Cardiac septum (tissue), 1 donor: ENCODE measurements at regions not wholly inside any gene's neighbourhood (a gene's known extent, or its start where the extent isn't known, plus 50 kb on each side); places are given as distances from the start of the nearest gene placed in this dataset.
"Not testable (repeated sequence)": the region's sequence is repeated elsewhere in the genome, so short reads cannot be mapped to it uniquely, and the experiment has no call there.

Experiments
- DNase-seq: peaks from one replicate; pipeline ENCODE4 v3.0.0-alpha.2; 2020; ENCODE audit warnings: low spot score
- intact Hi-C: fragments of 100-400 bp; cut with DNase I; formaldehyde crosslinking; loops from one replicate; pipeline ENCODE4 v1.14.0; 2022
- donor health status: DM: no; HTN: no; CAD: no.

DNA sequence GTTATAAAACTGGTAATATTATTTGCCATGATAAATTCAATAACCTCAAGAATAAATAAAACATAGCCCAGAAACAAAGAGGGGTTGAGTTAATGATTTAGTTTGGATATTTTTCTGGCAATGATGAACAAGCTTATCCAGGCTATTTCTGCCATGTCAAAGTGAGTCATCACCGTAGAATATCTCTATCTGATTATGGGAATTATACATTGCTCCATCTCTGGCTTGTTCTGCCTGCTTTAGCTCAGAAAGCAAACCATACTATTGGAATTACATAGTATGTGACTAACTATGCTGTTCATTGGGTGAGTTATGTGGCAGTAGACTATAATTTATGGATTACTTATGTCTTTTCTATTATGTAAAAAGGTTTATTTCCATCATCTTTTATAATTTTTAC lies 680.1 kb upstream of the AADAT start:
- intact Hi-C loops = no loop called here
- DNase-seq = no peak

DNA sequence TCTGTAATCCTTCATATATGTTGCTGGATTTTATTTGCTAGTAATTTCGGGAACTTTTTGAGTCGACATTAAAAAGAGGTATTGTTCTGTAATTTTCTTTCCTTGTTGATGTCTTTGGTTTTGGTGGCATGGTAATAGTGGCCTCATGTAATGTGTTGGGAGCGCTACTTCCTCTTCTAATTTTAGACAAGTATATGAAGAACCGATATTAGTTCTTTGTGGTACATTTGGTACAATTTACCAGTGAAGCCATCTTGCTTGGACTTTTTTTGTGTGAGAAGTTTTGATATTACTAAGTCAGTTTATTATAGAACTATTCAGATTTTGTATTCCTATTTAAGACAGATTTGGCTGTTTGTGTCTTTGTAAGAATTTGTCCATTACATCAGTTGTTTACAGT lies 669.2 kb upstream of the AADAT start:
- no peak for DNase-seq
- intact Hi-C loops = no loop called here

DNA sequence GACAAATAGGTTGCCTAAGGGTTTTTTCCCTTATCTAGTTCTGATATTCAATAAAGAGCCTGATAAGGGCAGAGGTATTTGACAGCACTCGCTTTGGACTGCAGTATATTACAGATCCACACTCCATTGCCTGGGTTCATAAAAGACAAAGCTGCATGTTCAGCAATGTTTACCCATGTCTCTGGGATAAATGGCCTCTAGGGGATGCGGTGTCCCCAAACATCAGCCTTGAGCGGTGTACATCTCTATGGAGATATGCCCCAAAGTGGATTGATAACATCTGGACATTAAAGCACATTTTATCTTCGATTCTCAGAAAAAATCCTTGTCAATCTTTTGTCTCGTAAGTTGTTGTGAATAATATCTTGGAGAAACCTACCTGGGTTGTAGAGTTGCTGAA lies 660.8 kb upstream of the AADAT start:
- intact Hi-C loops = no loop called here
- no peak for DNase-seq

DNA sequence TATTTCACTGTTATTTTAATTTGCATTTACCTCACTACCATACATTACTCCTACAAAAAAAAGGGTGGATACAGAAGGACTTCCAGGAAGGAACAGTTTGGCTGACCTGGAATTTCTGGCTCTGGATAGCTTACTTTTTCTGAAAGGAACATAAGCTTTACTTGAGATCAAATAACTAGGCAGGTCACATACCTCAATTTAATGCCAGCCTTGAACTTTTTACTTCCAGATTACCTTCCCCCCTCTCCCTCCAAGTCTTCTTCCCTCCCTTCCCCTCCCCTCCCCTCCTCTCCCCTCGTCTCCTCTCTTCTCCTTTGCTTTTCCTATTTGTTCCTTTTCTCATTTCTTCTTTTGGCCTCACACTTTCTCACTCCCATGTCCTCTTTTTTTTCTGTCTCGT lies 659.2 kb upstream of the AADAT start:
- intact Hi-C loops = no loop called here
- DNase-seq = no peak

DNA sequence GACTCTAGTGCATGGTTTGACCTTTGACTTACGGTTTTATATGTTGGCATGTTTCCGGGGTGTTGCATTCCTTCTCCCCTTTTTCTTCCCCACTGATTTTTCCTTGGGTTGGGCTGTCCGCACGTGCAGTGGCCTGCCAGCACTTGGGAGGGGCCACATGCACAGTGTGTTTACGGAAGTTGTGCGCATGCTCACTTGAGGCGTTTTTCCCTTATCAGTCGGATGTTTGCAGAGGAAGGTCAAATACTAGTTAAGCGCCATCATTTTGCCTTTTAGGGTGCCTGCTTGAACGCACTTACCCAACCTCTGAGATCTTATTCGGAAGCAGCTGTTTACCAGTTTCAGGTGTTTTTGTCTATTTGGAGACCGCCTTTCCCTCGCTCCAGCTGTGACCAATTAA lies 653.9 kb upstream of the AADAT start:
- intact Hi-C loops = no loop called here
- DNase-seq = no peak

DNA sequence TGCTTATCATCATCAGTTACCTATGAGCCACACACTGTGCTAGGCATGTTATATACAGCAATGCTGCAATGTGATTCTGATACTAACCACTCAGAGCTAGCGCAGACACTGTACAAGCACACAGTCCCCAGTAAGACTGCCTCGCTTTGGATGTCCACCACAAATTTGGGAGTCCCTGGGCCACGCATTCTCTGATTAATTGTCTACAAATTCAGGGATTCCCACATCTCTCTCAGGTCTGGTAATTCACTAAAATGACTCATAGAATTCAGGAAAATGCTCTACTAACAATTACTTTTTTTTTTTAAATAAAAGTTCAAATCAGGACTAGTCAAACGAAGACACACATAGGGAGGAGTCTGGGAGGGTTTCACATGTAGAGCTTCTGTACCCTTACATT lies 652.1 kb upstream of the AADAT start:
- intact Hi-C loops = no loop called here
- DNase-seq = no peak

DNA sequence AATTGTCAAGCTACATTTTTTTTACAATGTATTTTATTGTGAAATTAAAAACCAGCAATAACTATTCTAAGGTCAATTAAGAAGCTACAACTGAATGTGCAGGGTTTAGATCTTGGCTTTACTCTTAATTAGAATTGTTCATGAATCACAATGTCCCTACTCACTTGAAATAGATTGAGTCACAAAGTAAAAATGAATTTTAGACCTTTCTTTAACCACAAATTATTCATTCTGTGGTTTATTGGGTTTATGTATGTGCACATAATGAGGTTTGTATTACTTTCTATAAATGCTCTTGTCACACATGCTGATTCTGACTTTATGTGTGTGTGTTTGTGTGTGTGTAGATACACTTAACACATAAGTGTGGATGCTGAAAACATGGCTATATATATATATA lies 647.0 kb upstream of the AADAT start:
- no peak for DNase-seq
- intact Hi-C loops = no loop called here

DNA sequence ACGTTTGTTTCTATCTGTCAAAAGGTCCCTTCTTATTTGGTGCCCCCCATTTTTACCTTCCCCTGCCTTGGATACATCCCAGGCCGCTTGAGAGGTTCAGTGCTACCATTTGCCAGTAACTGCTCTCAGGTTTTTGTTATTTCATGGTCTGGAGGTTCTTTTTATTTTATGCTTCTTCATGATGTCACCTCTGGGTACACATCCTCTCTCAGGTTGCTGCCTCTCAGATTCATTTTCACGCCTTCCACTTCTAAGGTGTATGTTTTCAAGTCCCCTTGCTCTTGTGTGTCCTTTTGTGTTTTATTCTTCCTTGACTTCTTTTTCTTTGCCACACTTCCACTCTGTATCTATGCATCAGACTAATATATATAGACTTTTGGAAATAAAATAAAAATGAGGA lies 640.1 kb upstream of the AADAT start:
- intact Hi-C loops = no loop called here
- DNase-seq = no peak

DNA sequence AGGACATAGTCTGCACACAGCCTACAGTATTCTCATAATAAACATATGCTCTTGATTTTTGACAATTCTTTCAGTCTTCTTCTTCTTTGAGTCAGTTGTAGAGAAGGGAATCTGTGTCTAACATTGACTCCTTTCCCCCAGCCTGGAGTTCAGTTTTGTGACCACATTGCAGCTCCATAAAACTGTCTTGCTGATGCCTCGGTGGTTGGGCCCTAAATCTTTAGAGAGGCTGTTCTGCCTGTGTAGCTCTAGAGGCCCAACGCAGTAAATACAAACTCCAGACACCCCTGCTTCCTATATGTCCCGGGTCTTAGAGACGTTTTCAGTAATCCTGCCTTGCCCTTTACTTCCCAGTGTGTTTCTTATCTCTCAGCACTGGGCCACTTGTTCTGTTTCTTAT lies 639.5 kb upstream of the AADAT start:
- intact Hi-C loops = no loop called here
- DNase-seq = no peak

DNA sequence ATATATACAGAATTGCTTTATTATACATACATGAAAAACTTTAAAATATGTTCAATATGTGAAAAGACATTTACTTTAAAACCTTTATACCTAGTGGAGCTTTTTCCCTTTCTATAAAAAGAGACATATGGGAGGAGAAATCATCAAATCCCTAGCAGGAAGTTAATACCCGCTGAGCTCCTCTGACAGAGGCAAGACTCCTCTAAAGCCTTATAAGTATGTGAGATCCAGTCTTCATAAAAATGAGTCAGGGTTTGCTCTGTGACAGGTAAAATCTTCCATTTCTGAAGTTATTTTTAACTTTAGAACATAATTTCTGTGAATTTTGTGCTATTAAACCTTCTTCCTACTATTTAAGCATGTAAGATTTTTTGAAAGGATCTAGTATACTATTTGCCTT lies 634.4 kb upstream of the AADAT start:
- intact Hi-C loops = no loop called here
- no peak for DNase-seq

DNA sequence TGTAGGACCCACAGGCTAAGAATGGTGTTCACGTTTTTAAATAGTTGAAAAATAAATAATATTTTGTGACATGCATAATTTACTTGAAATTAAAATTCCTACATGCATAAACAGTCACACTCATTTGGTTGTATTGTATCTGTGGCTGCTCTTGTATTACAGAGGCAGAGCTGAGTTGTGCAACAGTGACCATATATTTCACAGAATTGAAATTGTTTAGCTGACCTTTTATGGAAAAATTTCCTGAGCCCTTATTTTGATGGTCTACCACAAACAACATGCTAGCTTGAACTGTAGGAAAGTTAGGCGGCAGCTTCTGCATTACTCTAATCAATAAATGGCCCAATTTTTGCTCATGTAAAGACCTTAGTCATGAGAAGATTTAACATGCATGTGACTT lies 633.4 kb upstream of the AADAT start:
- DNase-seq = no peak
- intact Hi-C loops = no loop called here

DNA sequence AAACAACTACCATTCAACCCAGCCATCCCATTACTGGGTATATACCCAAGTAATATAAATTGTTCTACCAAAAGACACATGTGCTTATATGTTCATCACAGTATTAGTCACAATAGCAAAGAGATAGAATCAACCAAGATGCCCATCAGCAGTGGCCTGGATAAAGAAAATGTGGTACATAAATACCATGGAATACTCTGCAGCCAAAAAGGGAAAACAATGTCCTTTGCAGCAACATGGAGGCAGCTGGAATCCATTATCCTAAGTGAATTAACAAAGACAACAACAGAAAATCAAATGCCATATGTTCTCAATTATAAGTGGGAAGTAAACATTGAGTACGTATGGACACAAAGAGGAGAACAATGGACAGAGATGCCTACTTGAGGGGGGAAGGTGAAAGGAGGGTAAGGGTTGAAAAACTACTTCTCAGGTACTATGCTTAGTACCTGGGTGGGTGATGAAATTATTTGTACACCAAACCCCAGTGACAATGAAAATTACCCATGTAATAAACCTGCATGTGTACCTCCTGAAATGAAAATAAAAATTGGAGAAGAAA lies 632.1 kb upstream of the AADAT start:
- DNase-seq = no peak
- intact Hi-C loops = no loop called here

DNA sequence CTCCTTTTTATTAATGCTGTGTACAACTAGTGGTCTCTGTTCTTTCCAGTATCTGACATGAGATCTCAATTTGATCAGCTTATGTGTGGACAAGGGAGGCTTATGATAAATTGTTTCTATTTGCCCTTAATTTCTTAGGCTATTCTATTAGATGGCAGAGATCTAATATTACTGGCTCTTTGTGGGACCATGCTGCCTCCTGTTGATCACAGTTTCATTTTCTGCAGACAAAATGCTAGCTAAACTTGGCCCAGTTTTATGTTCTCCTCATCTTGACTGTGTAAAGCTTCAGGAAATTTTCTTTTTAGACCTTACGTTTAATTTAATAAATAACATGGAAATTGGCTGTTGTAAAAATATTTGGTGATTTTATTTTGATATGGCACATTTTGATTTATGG lies 627.1 kb upstream of the AADAT start:
- intact Hi-C loops = no loop called here
- no peak for DNase-seq

DNA sequence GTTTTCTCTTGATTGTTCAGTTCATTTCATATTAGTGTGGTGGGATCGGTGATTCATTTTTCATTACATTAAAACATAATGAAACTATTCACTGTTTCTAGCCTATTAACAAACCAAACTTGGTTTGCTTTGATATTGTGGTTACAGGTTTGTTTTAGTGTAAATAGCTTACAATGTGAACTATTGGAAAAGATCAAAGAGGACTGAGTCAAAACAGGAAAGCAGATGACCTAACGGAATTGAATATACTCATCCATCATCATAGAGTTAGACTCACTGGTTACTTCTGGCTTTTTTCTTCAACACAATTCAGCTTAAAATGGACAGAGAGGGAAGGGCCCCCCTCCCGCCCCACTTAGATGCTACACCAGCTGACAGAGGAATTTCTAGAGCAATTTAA lies 616.2 kb upstream of the AADAT start:
- DNase-seq = no peak

DNA sequence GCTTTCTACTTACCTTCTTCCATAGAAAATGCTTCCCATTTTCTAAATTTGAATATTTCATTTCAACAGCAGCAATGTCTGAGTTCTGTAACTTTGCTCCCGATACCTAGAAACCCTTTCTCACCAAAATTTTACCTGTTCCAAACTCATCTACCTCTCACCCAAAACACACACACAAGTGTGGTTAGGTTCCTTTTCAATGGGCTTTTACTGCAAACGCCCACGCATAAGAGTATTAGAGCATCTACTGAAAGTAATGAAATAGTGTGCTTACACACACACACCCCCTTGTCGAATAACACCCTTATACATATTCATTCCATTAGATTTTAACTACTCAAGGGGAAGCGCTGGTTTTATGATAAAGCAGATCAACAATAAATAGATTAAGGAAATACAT lies 610.3 kb upstream of the AADAT start:
- no peak for DNase-seq
- intact Hi-C loops = no loop called here

More for the DNA sequence above, 616.2 kb upstream of the AADAT start:
- intact Hi-C loops = no loop called here

DNA sequence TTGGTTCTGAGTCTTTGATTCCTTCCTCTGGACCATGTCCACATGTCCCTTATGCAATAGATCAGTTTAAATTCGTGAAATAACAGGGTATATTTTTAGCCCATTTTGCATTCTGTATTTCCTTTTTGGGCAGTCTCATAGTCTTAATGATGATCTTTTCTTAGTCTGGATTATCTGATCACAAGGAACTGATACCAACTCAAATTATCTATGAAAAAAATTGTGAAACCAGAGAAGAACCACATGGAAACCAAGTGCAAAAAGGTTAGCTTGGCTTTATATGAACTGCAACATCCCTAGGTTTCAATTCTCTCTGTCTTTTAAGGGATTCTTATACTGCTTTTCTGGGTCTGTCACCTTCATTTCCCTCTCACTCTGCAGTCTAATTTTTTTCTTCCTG lies 608.6 kb upstream of the AADAT start:
- intact Hi-C loops = no loop called here

DNA sequence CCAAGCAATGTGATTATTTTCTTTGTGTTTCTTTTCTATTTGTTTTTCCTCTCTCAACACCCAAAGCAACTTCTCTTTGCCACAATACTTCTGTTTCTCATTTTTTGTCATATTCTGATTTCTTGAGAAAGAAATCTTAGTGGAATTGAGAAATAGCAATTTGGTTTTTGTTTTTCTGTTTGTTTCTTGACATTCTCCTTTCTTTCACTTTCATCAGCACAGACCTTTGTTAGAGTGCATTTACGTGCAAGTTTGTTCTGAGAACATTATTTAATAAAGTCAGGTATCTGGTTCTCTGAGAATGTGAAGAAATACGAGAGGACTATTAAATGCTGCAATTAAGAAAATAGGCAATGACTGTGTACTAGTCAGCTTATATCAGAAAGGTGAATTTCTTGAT lies 608.1 kb upstream of the AADAT start:
- intact Hi-C loops = no loop called here
- DNase-seq = no peak

More for the DNA sequence above, 608.6 kb upstream of the AADAT start:
- no peak for DNase-seq

DNA sequence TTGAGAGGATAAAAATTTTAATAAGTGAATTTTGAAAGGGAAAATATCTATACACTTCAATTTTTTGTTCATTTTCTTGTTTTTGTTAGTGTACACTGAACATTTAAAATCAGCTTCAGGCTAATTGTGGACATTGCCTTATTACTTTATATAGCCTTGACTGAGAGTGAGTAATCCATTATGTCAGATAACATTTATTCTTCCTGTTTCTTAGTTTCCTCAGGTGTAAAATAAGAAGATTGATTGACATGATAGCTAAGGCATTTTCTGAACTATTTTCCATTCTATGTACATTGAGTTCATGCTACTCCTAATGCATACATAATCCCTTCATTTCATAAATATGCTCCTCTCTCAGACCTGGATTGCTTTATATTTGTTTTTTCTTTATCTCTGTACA lies 607.3 kb upstream of the AADAT start:
- intact Hi-C loops = no loop called here
- DNase-seq = no peak

DNA sequence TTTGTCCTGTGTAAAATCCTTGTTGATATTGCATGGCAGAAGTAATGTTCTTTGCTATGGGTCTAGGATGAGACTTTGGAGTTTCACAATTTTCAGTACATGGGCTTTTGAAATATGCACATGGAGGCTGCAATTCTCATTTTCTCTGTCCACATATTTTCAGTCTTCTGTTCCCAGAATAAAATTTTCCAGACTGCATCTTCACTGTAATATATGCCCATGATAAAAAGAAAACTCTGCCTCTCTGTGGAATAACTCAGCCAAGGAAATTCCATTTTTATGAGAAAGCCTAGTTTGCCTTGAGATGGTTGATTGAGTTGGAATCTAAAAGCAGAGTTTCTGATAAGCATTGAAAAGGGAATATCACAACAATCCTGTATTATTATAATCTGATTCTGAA lies 601.4 kb upstream of the AADAT start:
- DNase-seq = no peak
- intact Hi-C loops = no loop called here

DNA sequence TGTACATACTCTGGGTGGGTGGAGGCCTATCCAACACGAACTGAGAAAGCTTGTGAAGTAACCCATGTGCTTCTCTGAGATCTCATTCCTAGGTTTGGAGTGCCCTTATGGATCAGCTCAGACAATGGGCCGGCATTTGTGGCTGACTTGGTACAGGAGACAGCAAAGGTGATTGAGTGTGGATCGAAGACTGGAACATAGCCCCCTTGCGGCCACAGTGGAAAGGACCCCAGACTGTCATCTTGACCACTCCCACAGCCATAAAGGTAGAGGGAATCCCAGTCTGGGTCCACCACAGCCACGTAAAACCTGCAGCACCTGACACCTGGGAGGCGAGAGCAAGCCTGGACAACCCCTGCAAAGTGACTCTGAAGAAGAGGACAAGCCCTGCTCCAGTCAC lies 598.0 kb upstream of the AADAT start:
- no peak for DNase-seq
- intact Hi-C loops = no loop called here

DNA sequence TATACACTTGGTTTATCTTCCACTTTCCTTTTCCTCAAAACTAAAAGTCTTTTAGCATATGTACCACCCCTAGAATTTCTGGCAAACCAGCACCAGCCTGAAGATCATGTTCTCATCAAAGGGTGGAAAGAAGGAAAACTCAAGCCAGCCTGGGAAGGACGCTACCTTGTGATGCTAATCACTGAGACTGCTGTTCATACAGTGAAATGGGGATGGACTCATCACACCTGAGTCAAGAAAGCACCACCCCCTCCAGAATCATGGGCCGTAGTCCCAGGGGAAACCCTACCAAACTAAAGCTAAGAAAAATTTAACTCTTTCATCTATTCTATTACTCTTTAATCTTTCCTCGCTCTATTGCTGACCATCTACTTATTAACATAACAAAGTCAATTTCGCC lies 595.9 kb upstream of the AADAT start:
- intact Hi-C loops, DNase-seq: not testable (repeated sequence)

DNA sequence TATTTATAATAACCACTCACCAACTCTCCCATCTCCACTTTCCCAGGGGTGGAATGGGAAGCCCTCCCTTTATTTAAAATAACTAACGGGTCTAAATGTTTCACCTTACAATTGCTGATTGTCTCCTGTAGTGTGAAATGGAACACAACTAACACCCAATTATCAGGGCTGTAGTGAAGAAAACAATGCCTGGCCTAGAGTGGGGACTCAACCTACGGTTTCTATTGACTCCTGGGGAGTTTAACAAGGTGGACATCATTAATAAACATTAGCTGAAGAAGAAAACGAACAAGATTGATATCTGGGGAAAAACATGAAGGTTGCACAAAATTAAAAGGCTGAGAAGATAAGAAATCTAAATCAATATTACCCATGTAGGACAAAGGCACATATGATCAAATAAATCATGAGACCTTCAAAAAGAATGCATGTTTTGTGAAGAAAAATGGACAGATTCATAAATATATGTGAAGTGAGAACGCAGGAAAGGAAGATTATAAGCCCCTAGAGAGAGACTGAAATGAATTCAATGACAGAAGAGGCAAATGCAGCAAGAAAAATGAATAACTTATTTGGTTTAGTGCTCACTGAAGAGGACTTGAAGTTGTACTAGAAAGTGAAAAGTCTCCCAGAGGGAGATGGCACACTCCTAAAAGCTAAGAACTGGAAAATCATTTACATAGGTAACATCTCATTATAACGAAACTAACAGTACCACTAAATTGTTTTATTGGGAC lies 593.0 kb upstream of the AADAT start:
- intact Hi-C loops = no loop called here

More for the DNA sequence above, 593.0 kb upstream of the AADAT start:
- DNase-seq = no peak
